ENCODE measurements at regions not wholly inside any gene's neighbourhood (a gene's known extent, or its start where the extent isn't known, plus 50 kb on each side); places are given as distances from the start of the nearest gene placed in this dataset.

- DNase-seq (ENCODE audit: low spot score), result no peak
Observed at GRCh38 chr12:65597527-65597926, 226.8 kb upstream of the HMGA2 start.

GRCh38 chr12:65598688-65599087 is 225.6 kb upstream of the HMGA2 start:
- DNase-seq (ENCODE audit: low spot score), result no peak

- no peak for DNase-seq (ENCODE audit: low spot score)
Observed at GRCh38 chr12:65602253-65602609, 222.1 kb upstream of the HMGA2 start.

- peak; percentile 80 for DNase-seq (ENCODE audit: low spot score)
Observed at GRCh38 chr12:65602610-65603295, 221.5 kb upstream of the HMGA2 start.

- no peak for DNase-seq (ENCODE audit: low spot score)
Observed at GRCh38 chr12:65603438-65604351, 220.6 kb upstream of the HMGA2 start.

- DNase-seq (ENCODE audit: low spot score), result no peak
Observed at GRCh38 chr12:65605019-65605418, 219.3 kb upstream of the HMGA2 start.

GRCh38 chr12:65606008-65606766 is 218.1 kb upstream of the HMGA2 start:
- no peak for DNase-seq (ENCODE audit: low spot score)

- DNase-seq (ENCODE audit: low spot score), result no peak
Observed at GRCh38 chr12:65607401-65607841, 216.9 kb upstream of the HMGA2 start.

GRCh38 chr12:65608319-65608916 is 215.9 kb upstream of the HMGA2 start:
- DNase-seq (ENCODE audit: low spot score), result no peak

GRCh38 chr12:65609359-65609771 is 214.9 kb upstream of the HMGA2 start:
- no peak for DNase-seq (ENCODE audit: low spot score)

- no peak for DNase-seq (ENCODE audit: low spot score)
Observed at GRCh38 chr12:65611396-65611795, 212.9 kb upstream of the HMGA2 start.

- DNase-seq (ENCODE audit: low spot score), result no peak
Observed at GRCh38 chr12:65612440-65612839, 211.8 kb upstream of the HMGA2 start.

- DNase-seq (ENCODE audit: low spot score), result no peak
Observed at GRCh38 chr12:65613692-65614091, 210.6 kb upstream of the HMGA2 start.

- DNase-seq (ENCODE audit: low spot score), result no peak
Observed at GRCh38 chr12:65614259-65614889, 209.9 kb upstream of the HMGA2 start.

- DNase-seq (ENCODE audit: low spot score), result no peak
Observed at GRCh38 chr12:65615118-65615517, 209.2 kb upstream of the HMGA2 start.

- DNase-seq (ENCODE audit: low spot score), result no peak
Observed at GRCh38 chr12:65616022-65616421, 208.3 kb upstream of the HMGA2 start.

GRCh38 chr12:65618588-65618987 is 205.7 kb upstream of the HMGA2 start:
- no peak for DNase-seq (ENCODE audit: low spot score)

- DNase-seq (ENCODE audit: low spot score), result no peak
Observed at GRCh38 chr12:65619018-65619417, 205.3 kb upstream of the HMGA2 start.

- DNase-seq (ENCODE audit: low spot score), result no peak
Observed at GRCh38 chr12:65620046-65620445, 204.2 kb upstream of the HMGA2 start.

GRCh38 chr12:65622056-65622455 is 202.2 kb upstream of the HMGA2 start:
- DNase-seq (ENCODE audit: low spot score), result no peak

- no peak for DNase-seq (ENCODE audit: low spot score)
Observed at GRCh38 chr12:65623507-65623906, 200.8 kb upstream of the HMGA2 start.

Measured in D341Med (cell line).